GM23338 (cell line): ENCODE measurements at regions not wholly inside any gene's neighbourhood (a gene's known extent, or its start where the extent isn't known, plus 50 kb on each side); places are given as distances from the start of the nearest gene placed in this dataset.

Experiments used
- ATAC-seq: fragments of 200-7000 bp; cut with Tn5 transposase; 3 replicates; pipeline ENCODE4 v1.9.1; 2020
- DNase-seq: peaks from one replicate; pipeline ENCODE4 v3.0.0-alpha.2; 2015; ENCODE audit warnings: low spot score
- H2AFZ ChIP-seq: fragments of 200-600 bp; sonication (generic); 2 replicates; pipeline ENCODE4 v1.8.0; 2016; ENCODE audit warnings: antibody characterized with exemption, mild to moderate bottlenecking, moderate library complexity
- H3F3A ChIP-seq: fragments of 200-600 bp; sonication (generic); replicated peaks from 2 replicates; pipeline ENCODE4 v1.8.0; 2017; ENCODE audit warnings: antibody characterized with exemption, mixed run types, low read depth
- H3K27ac ChIP-seq: fragments of 200-600 bp; sonication (generic); 2 replicates; pipeline ENCODE4 v1.6.1; 2016; ENCODE audit warnings: low read depth
- H3K27me3 ChIP-seq: fragments of 200-600 bp; sonication (generic); 2 replicates; pipeline ENCODE4 v1.8.0; 2016; ENCODE audit warnings: mild to moderate bottlenecking, mixed run types, moderate library complexity; ENCODE audit not compliant: insufficient read depth
- H3K36me3 ChIP-seq: fragments of 200-600 bp; sonication (generic); 2 replicates; pipeline ENCODE4 v1.8.0; 2016; ENCODE audit warnings: mild to moderate bottlenecking; ENCODE audit not compliant: insufficient read depth
- H3K4me1 ChIP-seq: fragments of 200-600 bp; sonication (generic); 2 replicates; pipeline ENCODE4 v1.8.0; 2016; ENCODE audit warnings: mild to moderate bottlenecking, moderate library complexity; ENCODE audit not compliant: insufficient read depth
- H3K4me2 ChIP-seq: fragments of 200-600 bp; sonication (generic); 2 replicates; pipeline ENCODE4 v1.7.1; 2017; ENCODE audit warnings: mixed run types
- H3K4me3 ChIP-seq: fragments of 200-600 bp; sonication (generic); 2 replicates; pipeline ENCODE4 v1.6.1; 2016; ENCODE audit warnings: mixed run types
- H3K79me2 ChIP-seq: fragments of 200-600 bp; sonication (generic); replicated peaks from 2 replicates; pipeline ENCODE4 v1.8.0; 2017; ENCODE audit warnings: mild to moderate bottlenecking; ENCODE audit not compliant: insufficient read depth
- H3K9me2 ChIP-seq: fragments of 200-600 bp; sonication (generic); 2 replicates; pipeline ENCODE4 v1.8.0; 2017; ENCODE audit not compliant: insufficient read depth
- H4K20me1 ChIP-seq: fragments of 200-600 bp; sonication (generic); replicated peaks from 2 replicates; pipeline ENCODE4 v1.8.0; 2017; ENCODE audit warnings: mild to moderate bottlenecking; ENCODE audit not compliant: insufficient read depth
- H3K27ac Mint-ChIP-seq: 2 replicates; pipeline ENCODE4 v1.8.0; 2020; ENCODE audit warnings: inconsistent platforms, mild to moderate bottlenecking, moderate library complexity, mixed read lengths
- H3K27me3 Mint-ChIP-seq: 3 replicates; pipeline ENCODE4 v1.8.0; 2022; ENCODE audit warnings: low read depth, mild to moderate bottlenecking, moderate library complexity, mixed read lengths, inconsistent platforms; ENCODE audit not compliant: insufficient read depth, poor library complexity
- H3K36me3 Mint-ChIP-seq: 3 replicates; pipeline ENCODE4 v1.8.0; 2021; ENCODE audit warnings: low read depth, mild to moderate bottlenecking, inconsistent platforms, moderate library complexity, mixed read lengths
- H3K4me1 Mint-ChIP-seq: 3 replicates; pipeline ENCODE4 v1.8.0; 2020; ENCODE audit warnings: mild to moderate bottlenecking, inconsistent platforms, mixed read lengths
- H3K4me3 Mint-ChIP-seq: 3 replicates; pipeline ENCODE4 v1.8.0; 2021; ENCODE audit warnings: moderate library complexity, mild to moderate bottlenecking, inconsistent platforms, mixed read lengths
- H3K9me3 Mint-ChIP-seq: 3 replicates; pipeline ENCODE4 v1.8.0; 2020; ENCODE audit warnings: moderate library complexity, mild to moderate bottlenecking, inconsistent platforms, mixed read lengths
- CREB1 ChIP-seq: fragments of 250-450 bp; sonication (Bioruptor Pico); IDR thresholded peaks from 2 replicates; pipeline ENCODE4 v1.5.0; 2020; ENCODE audit warnings: low read depth, mild to moderate bottlenecking, moderate library complexity
- EZH2 ChIP-seq: fragments of 200-600 bp; sonication (generic); IDR thresholded peaks from one replicate; pipeline ENCODE4 v1.8.0; 2017; ENCODE audit warnings: antibody characterized with exemption, mild to moderate bottlenecking, low read depth; ENCODE audit not compliant: unreplicated experiment
- EZH2phosphoT487 ChIP-seq: fragments of 200-600 bp; sonication (generic); IDR thresholded peaks from one replicate; pipeline ENCODE4 v1.8.1; 2018; ENCODE audit warnings: antibody characterized with exemption; ENCODE audit not compliant: unreplicated experiment
- JUNB ChIP-seq: IDR thresholded peaks from one replicate; pipeline ENCODE4 v1.6.1; 2016; ENCODE audit warnings: antibody characterized with exemption; ENCODE audit not compliant: unreplicated experiment
- NANOG ChIP-seq: IDR thresholded peaks from 2 replicates; pipeline ENCODE4 v1.6.1; 2016; ENCODE audit warnings: antibody characterized with exemption, borderline replicate concordance
- POLR2AphosphoS5 ChIP-seq: IDR thresholded peaks from 2 replicates; pipeline ENCODE4 v1.6.1; 2016; ENCODE audit warnings: antibody characterized with exemption, low read depth
- STAT1 ChIP-seq: IDR thresholded peaks from one replicate; pipeline ENCODE4 v1.6.1; 2016; ENCODE audit warnings: antibody characterized with exemption; ENCODE audit not compliant: unreplicated experiment
- ZNF114 ChIP-seq: fragments of 250-450 bp; sonication (Bioruptor Pico); IDR thresholded peaks from 2 replicates; pipeline ENCODE4 v1.5.0; 2020; ENCODE audit warnings: mild to moderate bottlenecking, moderate library complexity
- ZNF331 ChIP-seq: fragments of 250-450 bp; sonication (Bioruptor Pico); IDR thresholded peaks from 2 replicates; pipeline ENCODE4 v1.5.0; 2020; ENCODE audit warnings: low read depth, mild to moderate bottlenecking, moderate library complexity
- TF ChIP-seq, protein P1 (sequence below): IDR thresholded peaks from 2 replicates; pipeline ENCODE4 v1.6.1; 2016; ENCODE audit warnings: antibody characterized with exemption
- TF ChIP-seq, protein P2 (sequence below): IDR thresholded peaks from one replicate; pipeline ENCODE4 v1.6.1; 2018; ENCODE audit warnings: antibody characterized with exemption; ENCODE audit not compliant: unreplicated experiment
- TF ChIP-seq, protein P3 (sequence below), 2 experiments: fragments of 200-600 bp in 1 of 2; sonication (generic) in 1 of 2; conservative IDR thresholded peaks; 2 replicates each; pipeline versions ENCODE4 v1.5.1 to v1.6.1; 2016 to 2017; ENCODE audit warnings: antibody characterized with exemption in 2 of 2, low read depth in 2 of 2, mild to moderate bottlenecking in 2 of 2, moderate library complexity in 1 of 2
- TF ChIP-seq, protein P4 (sequence below): fragments of 250-450 bp; sonication (Bioruptor Pico); IDR thresholded peaks from 2 replicates; pipeline ENCODE4 v1.5.0; 2020; ENCODE audit warnings: mild to moderate bottlenecking, moderate library complexity

DNA sequence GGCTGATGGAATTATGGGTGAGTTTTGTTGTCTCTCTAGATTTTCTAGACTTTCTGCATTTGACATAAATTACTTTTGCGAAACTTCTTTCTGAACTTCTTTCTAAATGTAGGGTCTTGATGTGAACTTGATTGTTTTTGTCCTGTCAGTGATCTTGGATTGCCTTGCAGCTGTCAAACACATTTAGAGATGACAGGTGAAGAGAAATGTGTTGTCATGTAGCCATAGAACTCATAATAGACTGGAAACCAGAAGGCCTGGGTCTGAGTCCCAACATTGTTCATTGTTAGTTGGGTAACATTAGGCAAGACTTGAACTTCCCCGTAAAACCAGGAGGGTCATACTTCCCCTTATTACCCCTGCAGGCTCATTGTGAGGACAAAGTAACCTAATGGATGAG is 109.0 kb downstream of the LRIG3 start:
- H3K36me3 ChIP-seq: no peaks in the 10 kb centered on the region
- H3K4me3 ChIP-seq: no peak overlapping the region
- Mint-ChIP-seq H3K27me3 (no peaks in the 10 kb centered on the region), H3K4me3 (no peak overlapping the region), H3K27ac (no peak overlapping the region), H3K4me1 (peaks cover 6% of the 10 kb centered on the region; the same call in 2 of the 3 replicates), H3K9me3 (no peaks in the 10 kb centered on the region), H3K36me3 (no peaks in the 10 kb centered on the region)
- DNase-seq (no peak), ATAC-seq (no peak)
- TF ChIP-seq, protein P1, sequence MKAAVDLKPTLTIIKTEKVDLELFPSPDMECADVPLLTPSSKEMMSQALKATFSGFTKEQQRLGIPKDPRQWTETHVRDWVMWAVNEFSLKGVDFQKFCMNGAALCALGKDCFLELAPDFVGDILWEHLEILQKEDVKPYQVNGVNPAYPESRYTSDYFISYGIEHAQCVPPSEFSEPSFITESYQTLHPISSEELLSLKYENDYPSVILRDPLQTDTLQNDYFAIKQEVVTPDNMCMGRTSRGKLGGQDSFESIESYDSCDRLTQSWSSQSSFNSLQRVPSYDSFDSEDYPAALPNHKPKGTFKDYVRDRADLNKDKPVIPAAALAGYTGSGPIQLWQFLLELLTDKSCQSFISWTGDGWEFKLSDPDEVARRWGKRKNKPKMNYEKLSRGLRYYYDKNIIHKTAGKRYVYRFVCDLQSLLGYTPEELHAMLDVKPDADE: no peak
- TF ChIP-seq ZNF331 (CRISPR knock-in tag) (no peak), CREB1 (CRISPR knock-in tag) (no peak), POLR2AphosphoS5 (no peak), EZH2 (no peak), NANOG (no peak), JUNB (no peak), STAT1 (no peak), ZNF114 (CRISPR knock-in tag) (no peak), EZH2phosphoT487 (no peak)
- TF ChIP-seq, protein P2, sequence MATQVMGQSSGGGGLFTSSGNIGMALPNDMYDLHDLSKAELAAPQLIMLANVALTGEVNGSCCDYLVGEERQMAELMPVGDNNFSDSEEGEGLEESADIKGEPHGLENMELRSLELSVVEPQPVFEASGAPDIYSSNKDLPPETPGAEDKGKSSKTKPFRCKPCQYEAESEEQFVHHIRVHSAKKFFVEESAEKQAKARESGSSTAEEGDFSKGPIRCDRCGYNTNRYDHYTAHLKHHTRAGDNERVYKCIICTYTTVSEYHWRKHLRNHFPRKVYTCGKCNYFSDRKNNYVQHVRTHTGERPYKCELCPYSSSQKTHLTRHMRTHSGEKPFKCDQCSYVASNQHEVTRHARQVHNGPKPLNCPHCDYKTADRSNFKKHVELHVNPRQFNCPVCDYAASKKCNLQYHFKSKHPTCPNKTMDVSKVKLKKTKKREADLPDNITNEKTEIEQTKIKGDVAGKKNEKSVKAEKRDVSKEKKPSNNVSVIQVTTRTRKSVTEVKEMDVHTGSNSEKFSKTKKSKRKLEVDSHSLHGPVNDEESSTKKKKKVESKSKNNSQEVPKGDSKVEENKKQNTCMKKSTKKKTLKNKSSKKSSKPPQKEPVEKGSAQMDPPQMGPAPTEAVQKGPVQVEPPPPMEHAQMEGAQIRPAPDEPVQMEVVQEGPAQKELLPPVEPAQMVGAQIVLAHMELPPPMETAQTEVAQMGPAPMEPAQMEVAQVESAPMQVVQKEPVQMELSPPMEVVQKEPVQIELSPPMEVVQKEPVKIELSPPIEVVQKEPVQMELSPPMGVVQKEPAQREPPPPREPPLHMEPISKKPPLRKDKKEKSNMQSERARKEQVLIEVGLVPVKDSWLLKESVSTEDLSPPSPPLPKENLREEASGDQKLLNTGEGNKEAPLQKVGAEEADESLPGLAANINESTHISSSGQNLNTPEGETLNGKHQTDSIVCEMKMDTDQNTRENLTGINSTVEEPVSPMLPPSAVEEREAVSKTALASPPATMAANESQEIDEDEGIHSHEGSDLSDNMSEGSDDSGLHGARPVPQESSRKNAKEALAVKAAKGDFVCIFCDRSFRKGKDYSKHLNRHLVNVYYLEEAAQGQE: no peak
- TF ChIP-seq, protein P3, sequence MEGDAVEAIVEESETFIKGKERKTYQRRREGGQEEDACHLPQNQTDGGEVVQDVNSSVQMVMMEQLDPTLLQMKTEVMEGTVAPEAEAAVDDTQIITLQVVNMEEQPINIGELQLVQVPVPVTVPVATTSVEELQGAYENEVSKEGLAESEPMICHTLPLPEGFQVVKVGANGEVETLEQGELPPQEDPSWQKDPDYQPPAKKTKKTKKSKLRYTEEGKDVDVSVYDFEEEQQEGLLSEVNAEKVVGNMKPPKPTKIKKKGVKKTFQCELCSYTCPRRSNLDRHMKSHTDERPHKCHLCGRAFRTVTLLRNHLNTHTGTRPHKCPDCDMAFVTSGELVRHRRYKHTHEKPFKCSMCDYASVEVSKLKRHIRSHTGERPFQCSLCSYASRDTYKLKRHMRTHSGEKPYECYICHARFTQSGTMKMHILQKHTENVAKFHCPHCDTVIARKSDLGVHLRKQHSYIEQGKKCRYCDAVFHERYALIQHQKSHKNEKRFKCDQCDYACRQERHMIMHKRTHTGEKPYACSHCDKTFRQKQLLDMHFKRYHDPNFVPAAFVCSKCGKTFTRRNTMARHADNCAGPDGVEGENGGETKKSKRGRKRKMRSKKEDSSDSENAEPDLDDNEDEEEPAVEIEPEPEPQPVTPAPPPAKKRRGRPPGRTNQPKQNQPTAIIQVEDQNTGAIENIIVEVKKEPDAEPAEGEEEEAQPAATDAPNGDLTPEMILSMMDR (conservative IDR thresholded peaks at IDR 0.05; ENCODE audit: low read depth in 2 of 2): no peak
- TF ChIP-seq, protein P4, sequence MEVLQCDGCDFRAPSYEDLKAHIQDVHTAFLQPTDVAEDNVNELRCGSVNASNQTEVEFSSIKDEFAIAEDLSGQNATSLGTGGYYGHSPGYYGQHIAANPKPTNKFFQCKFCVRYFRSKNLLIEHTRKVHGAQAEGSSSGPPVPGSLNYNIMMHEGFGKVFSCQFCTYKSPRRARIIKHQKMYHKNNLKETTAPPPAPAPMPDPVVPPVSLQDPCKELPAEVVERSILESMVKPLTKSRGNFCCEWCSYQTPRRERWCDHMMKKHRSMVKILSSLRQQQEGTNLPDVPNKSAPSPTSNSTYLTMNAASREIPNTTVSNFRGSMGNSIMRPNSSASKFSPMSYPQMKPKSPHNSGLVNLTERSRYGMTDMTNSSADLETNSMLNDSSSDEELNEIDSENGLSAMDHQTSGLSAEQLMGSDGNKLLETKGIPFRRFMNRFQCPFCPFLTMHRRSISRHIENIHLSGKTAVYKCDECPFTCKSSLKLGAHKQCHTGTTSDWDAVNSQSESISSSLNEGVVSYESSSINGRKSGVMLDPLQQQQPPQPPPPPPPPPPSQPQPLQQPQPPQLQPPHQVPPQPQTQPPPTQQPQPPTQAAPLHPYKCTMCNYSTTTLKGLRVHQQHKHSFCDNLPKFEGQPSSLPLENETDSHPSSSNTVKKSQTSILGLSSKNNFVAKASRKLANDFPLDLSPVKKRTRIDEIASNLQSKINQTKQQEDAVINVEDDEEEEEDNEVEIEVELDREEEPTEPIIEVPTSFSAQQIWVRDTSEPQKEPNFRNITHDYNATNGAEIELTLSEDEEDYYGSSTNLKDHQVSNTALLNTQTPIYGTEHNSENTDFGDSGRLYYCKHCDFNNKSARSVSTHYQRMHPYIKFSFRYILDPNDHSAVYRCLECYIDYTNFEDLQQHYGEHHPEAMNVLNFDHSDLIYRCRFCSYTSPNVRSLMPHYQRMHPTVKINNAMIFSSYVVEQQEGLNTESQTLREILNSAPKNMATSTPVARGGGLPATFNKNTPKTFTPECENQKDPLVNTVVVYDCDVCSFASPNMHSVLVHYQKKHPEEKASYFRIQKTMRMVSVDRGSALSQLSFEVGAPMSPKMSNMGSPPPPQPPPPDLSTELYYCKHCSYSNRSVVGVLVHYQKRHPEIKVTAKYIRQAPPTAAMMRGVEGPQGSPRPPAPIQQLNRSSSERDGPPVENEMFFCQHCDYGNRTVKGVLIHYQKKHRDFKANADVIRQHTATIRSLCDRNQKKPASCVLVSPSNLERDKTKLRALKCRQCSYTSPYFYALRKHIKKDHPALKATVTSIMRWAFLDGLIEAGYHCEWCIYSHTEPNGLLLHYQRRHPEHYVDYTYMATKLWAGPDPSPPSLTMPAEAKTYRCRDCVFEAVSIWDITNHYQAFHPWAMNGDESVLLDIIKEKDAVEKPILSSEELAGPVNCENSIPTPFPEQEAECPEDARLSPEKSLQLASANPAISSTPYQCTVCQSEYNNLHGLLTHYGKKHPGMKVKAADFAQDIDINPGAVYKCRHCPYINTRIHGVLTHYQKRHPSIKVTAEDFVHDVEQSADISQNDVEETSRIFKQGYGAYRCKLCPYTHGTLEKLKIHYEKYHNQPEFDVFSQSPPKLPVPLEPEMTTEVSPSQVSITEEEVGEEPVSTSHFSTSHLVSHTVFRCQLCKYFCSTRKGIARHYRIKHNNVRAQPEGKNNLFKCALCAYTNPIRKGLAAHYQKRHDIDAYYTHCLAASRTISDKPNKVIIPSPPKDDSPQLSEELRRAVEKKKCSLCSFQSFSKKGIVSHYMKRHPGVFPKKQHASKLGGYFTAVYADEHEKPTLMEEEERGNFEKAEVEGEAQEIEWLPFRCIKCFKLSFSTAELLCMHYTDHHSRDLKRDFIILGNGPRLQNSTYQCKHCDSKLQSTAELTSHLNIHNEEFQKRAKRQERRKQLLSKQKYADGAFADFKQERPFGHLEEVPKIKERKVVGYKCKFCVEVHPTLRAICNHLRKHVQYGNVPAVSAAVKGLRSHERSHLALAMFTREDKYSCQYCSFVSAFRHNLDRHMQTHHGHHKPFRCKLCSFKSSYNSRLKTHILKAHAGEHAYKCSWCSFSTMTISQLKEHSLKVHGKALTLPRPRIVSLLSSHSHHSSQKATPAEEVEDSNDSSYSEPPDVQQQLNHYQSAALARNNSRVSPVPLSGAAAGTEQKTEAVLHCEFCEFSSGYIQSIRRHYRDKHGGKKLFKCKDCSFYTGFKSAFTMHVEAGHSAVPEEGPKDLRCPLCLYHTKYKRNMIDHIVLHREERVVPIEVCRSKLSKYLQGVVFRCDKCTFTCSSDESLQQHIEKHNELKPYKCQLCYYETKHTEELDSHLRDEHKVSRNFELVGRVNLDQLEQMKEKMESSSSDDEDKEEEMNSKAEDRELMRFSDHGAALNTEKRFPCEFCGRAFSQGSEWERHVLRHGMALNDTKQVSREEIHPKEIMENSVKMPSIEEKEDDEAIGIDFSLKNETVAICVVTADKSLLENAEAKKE: no peak
- H3K4me1 ChIP-seq: no peaks in the 10 kb centered on the region
- no peaks in the 10 kb centered on the region for H4K20me1 ChIP-seq
- no peak overlapping the region for H3K4me2 ChIP-seq
- no peaks in the 10 kb centered on the region for H3K27me3 ChIP-seq
- H3F3A ChIP-seq: no peaks in the 10 kb centered on the region
- H3K79me2 ChIP-seq: no peaks in the 10 kb centered on the region
- no peak overlapping the region for H2AFZ ChIP-seq
- 0 out of 2 replicates have a peak, but pooled peaks cover 2% of the 10 kb centered on the region for H3K9me2 ChIP-seq
- no peak overlapping the region for H3K27ac ChIP-seq
